GM21825 (cell line): ENCODE measurements at regions not wholly inside any gene's neighbourhood (a gene's known extent, or its start where the extent isn't known, plus 50 kb on each side); places are given as distances from the start of the nearest gene placed in this dataset.
"Not testable (repeated sequence)": the region's sequence is repeated elsewhere in the genome, so short reads cannot be mapped to it uniquely, and the experiment has no call there.

ENCODE experiments used
- ATAC-seq: cut with Tn5 transposase; IDR thresholded peaks from one replicate; pipeline ENCODE4 v1.9.1; 2021; ENCODE audit warnings: mild to moderate bottlenecking, moderate library complexity; ENCODE audit not compliant: unreplicated experiment

GRCh38 chr9:74125941-74126340, 371.2 kb upstream of the RORB start:
- no peak for ATAC-seq

- ATAC-seq, result no peak
These were observed 364.1 kb upstream of the RORB start for GRCh38 chr9:74132986-74133385.

GRCh38 chr9:74133921-74134320, 363.2 kb upstream of the RORB start:
- ATAC-seq, result no peak

- ATAC-seq, result no peak
These were observed 359.0 kb upstream of the RORB start for GRCh38 chr9:74138182-74138581.

- no peak for ATAC-seq
These were observed 357.0 kb upstream of the RORB start for GRCh38 chr9:74140141-74140540.

- no peak for ATAC-seq
These were observed 349.2 kb upstream of the RORB start for GRCh38 chr9:74147906-74148305.

GRCh38 chr9:74172874-74173273, 324.3 kb upstream of the RORB start:
- peak; percentile 99 for ATAC-seq

GRCh38 chr9:74173284-74173683, 323.9 kb upstream of the RORB start:
- ATAC-seq, result peak; percentile 39

GRCh38 chr9:74197771-74198170, 299.4 kb upstream of the RORB start:
- not testable (repeated sequence) for ATAC-seq

- no peak for ATAC-seq
These were observed 292.1 kb upstream of the RORB start for GRCh38 chr9:74205056-74205455.

- no peak for ATAC-seq
These were observed 278.6 kb upstream of the RORB start for GRCh38 chr9:74218385-74219063.

GRCh38 chr9:74220327-74220726, 276.8 kb upstream of the RORB start:
- no peak for ATAC-seq

- ATAC-seq, result no peak
These were observed 260.3 kb upstream of the RORB start for GRCh38 chr9:74236857-74237256.

- no peak for ATAC-seq
These were observed 251.2 kb upstream of the RORB start for GRCh38 chr9:74245866-74246497.

GRCh38 chr9:74255489-74255984, 241.6 kb upstream of the RORB start:
- ATAC-seq, result no peak

- no peak for ATAC-seq
These were observed 221.1 kb upstream of the RORB start for GRCh38 chr9:74275872-74276508.

- ATAC-seq, result peak; percentile 97
These were observed 219.6 kb upstream of the RORB start for GRCh38 chr9:74277532-74277931.

GRCh38 chr9:74281674-74282073, 215.5 kb upstream of the RORB start:
- no peak for ATAC-seq

- no peak for ATAC-seq
These were observed 214.4 kb upstream of the RORB start for GRCh38 chr9:74282526-74283253.

GRCh38 chr9:74284581-74285450, 212.3 kb upstream of the RORB start:
- no peak for ATAC-seq
